ENCODE measurements at regions not wholly inside any gene's neighbourhood (a gene's known extent, or its start where the extent isn't known, plus 50 kb on each side); places are given as distances from the start of the nearest gene placed in this dataset.
"Not testable (repeated sequence)": the region's sequence is repeated elsewhere in the genome, so short reads cannot be mapped to it uniquely, and the experiment has no call there.

GRCh38 chr10:63832686-63833085 lies 311.5 kb downstream of the REEP3 start:
- no peak for ATAC-seq (ENCODE audit: low read depth)
- TF ChIP-seq CTCF (IDR thresholded peaks at IDR 0.05) = no peak
- Mint-ChIP-seq H3K27ac (no peak overlapping the region), H3K9me3 (no peaks in the 10 kb centered on the region), H3K4me3 (no peak overlapping the region), H3K27me3 (peaks cover 4% of the 10 kb centered on the region), H3K4me1 (no peaks in the 10 kb centered on the region), H3K36me3 (ENCODE audit: low read depth) (no peaks in the 10 kb centered on the region)
- CTCF ChIA-PET = no interaction called here
- no peak for DNase-seq
- POLR2A ChIA-PET = no interaction called here
- intact Hi-C loops (cut with micrococcal nuclease) = no loop called here

- POLR2A ChIA-PET = no interaction called here
- no peak for TF ChIP-seq CTCF (IDR thresholded peaks at IDR 0.05)
- Mint-ChIP-seq H3K27me3 (peaks cover 4% of the 10 kb centered on the region), H3K36me3 (ENCODE audit: low read depth) (no peaks in the 10 kb centered on the region), H3K4me3 (no peak overlapping the region), H3K9me3 (no peaks in the 10 kb centered on the region), H3K27ac (no peak overlapping the region), H3K4me1 (no peaks in the 10 kb centered on the region)
- no peak for ATAC-seq (ENCODE audit: low read depth)
- DNase-seq = no peak
- CTCF ChIA-PET = interaction anchor here (1.2 kb wide), 1 partner anchor 33 kb away, joined by 4 read pairs; no protein-coding TSS in a partner anchor
- intact Hi-C loops (cut with micrococcal nuclease) = no loop called here
These were observed 312.3 kb downstream of the REEP3 start for GRCh38 chr10:63833411-63834060.

- Mint-ChIP-seq H3K9me3 (no peaks in the 10 kb centered on the region), H3K36me3 (ENCODE audit: low read depth) (no peaks in the 10 kb centered on the region), H3K27me3 (peaks cover 18% of the 10 kb centered on the region), H3K27ac (no peak overlapping the region), H3K4me3 (no peak overlapping the region), H3K4me1 (no peaks in the 10 kb centered on the region)
- no peak for TF ChIP-seq CTCF (IDR thresholded peaks at IDR 0.05)
- ChIA-PET CTCF (no interaction called here), POLR2A (no interaction called here)
- no peak for DNase-seq
- no peak for ATAC-seq (ENCODE audit: low read depth)
- intact Hi-C loops (cut with micrococcal nuclease) = no loop called here
These were observed 315.7 kb downstream of the REEP3 start for GRCh38 chr10:63836666-63837442.

DNA sequence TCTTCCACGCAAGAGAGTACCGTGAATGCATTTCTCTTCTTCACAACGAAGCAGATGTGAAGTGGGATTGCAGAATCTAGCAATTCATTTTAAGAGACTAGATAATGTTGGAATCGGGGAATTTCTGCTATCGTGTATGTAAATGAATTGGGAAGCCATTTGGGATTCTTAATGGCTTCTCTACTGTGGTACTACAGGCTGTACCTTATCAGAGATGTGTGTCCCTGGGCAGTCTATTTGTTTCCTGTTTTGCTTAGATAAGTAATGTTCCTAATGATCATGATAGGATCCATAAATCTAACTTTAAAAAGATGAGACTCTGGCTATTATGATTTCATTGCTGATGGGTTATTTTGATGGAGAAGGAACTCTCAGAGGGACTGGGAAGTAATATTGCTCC lies 320.6 kb downstream of the REEP3 start:
- intact Hi-C loops (cut with micrococcal nuclease) = no loop called here
- Mint-ChIP-seq H3K4me1 (no peaks in the 10 kb centered on the region), H3K27ac (no peak overlapping the region), H3K27me3 (peaks cover 22% of the 10 kb centered on the region), H3K4me3 (no peak overlapping the region), H3K36me3 (ENCODE audit: low read depth) (no peaks in the 10 kb centered on the region), H3K9me3 (no peaks in the 10 kb centered on the region)
- ChIA-PET POLR2A (no interaction called here), CTCF (no interaction called here)
- no peak for ATAC-seq (ENCODE audit: low read depth)
- TF ChIP-seq CTCF (IDR thresholded peaks at IDR 0.05) = no peak
- DNase-seq = no peak

DNA sequence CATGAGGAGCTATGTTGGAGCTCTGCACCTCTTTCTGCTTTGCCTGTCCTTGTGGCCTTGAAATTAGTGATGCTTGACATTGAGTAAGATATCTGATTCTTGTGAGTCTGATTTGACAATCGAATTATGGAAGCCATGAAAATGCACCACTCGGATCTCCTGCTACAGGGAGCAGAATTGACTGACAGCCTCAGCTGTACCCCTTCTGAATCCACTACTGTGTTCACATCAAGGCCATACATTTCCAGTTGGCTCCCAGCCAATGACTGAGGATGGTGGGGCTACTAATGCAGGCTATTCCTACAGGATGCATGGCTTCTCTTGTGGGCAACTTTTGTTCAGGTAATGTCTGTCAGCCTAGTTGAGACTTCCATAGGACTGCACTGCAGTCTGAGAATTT lies 321.9 kb downstream of the REEP3 start:
- TF ChIP-seq CTCF (IDR thresholded peaks at IDR 0.05) = no peak
- no peak for DNase-seq
- ATAC-seq (ENCODE audit: low read depth) = no peak
- Mint-ChIP-seq H3K4me1 (no peaks in the 10 kb centered on the region), H3K36me3 (ENCODE audit: low read depth) (no peaks in the 10 kb centered on the region), H3K27me3 (peaks cover 28% of the 10 kb centered on the region), H3K4me3 (no peak overlapping the region), H3K27ac (no peak overlapping the region), H3K9me3 (peaks cover 2% of the 10 kb centered on the region)
- ChIA-PET POLR2A (no interaction called here), CTCF (no interaction called here)
- intact Hi-C loops (cut with micrococcal nuclease) = no loop called here

GRCh38 chr10:63848871-63849270 lies 327.7 kb downstream of the REEP3 start:
- H3K4me3 Mint-ChIP-seq; H3K9me3 Mint-ChIP-seq; POLR2A ChIA-PET; CTCF ChIA-PET; intact Hi-C loops (cut with micrococcal nuclease); H3K4me1 Mint-ChIP-seq; H3K27ac Mint-ChIP-seq; H3K36me3 Mint-ChIP-seq (ENCODE audit: low read depth); ATAC-seq (ENCODE audit: low read depth); DNase-seq: not testable (repeated sequence)
- peaks cover 16% of the 10 kb centered on the region for H3K27me3 Mint-ChIP-seq
